ENCODE measurements at regions not wholly inside any gene's neighbourhood (a gene's known extent, or its start where the extent isn't known, plus 50 kb on each side); places are given as distances from the start of the nearest gene placed in this dataset.

DNA sequence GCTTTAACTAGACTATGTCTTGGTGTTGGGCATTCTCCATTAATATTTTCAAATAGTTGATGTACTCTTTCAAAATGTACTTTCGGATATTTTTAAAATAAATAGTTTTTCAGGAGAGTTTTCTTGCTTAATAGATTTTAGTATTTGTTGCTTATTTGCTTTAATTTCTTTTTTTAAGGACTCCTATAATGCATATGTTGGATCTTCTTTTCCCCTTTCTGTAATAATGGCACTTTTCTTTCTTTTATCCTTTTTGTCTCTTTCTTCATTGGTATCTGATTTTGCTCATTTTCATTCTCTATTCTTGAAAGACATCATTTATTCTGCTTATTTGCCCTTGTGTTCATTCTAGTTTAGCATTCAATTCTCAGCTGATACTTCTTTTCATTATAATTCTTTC lies 791.6 kb downstream of the GALR1 start:
- peaks cover under 1% of the 10 kb centered on the region for H3K4me1 Mint-ChIP-seq
- no peak overlapping the region for H3K27ac Mint-ChIP-seq (ENCODE audit: unreplicated experiment)
- H3K9me3 Mint-ChIP-seq = peaks cover 12% of the 10 kb centered on the region
- TF ChIP-seq CTCF (conservative IDR thresholded peaks at IDR 0.05) = no peak
- peaks cover 4% of the 10 kb centered on the region for H3K27me3 Mint-ChIP-seq (ENCODE audit: low read depth)
- H3K36me3 Mint-ChIP-seq (ENCODE audit: low read depth) = peaks cover 6% of the 10 kb centered on the region
- no peak overlapping the region for H3K4me3 Mint-ChIP-seq
- no peak for DNase-seq (ENCODE audit: low read depth, low spot score)

- no peak for TF ChIP-seq CTCF (conservative IDR thresholded peaks at IDR 0.05)
- Mint-ChIP-seq H3K9me3 (peaks cover 3% of the 10 kb centered on the region), H3K27me3 (ENCODE audit: low read depth) (peaks cover 15% of the 10 kb centered on the region), H3K36me3 (ENCODE audit: low read depth) (no peaks in the 10 kb centered on the region), H3K4me3 (no peak overlapping the region), H3K27ac (ENCODE audit: unreplicated experiment) (no peak overlapping the region), H3K4me1 (peaks cover 16% of the 10 kb centered on the region)
- DNase-seq (ENCODE audit: low read depth, low spot score) = no peak
Observed at GRCh38 chr18:78046631-78047030, 797.0 kb downstream of the GALR1 start.

- Mint-ChIP-seq H3K36me3 (ENCODE audit: low read depth) (no peaks in the 10 kb centered on the region), H3K9me3 (no peaks in the 10 kb centered on the region), H3K27ac (ENCODE audit: unreplicated experiment) (no peak overlapping the region), H3K4me1 (peaks cover 16% of the 10 kb centered on the region), H3K27me3 (ENCODE audit: low read depth) (peaks cover 11% of the 10 kb centered on the region), H3K4me3 (no peak overlapping the region)
- TF ChIP-seq CTCF (conservative IDR thresholded peaks at IDR 0.05) = no peak
- DNase-seq (ENCODE audit: low read depth, low spot score) = no peak
Observed at GRCh38 chr18:78049281-78049680, 799.6 kb downstream of the GALR1 start.

DNA sequence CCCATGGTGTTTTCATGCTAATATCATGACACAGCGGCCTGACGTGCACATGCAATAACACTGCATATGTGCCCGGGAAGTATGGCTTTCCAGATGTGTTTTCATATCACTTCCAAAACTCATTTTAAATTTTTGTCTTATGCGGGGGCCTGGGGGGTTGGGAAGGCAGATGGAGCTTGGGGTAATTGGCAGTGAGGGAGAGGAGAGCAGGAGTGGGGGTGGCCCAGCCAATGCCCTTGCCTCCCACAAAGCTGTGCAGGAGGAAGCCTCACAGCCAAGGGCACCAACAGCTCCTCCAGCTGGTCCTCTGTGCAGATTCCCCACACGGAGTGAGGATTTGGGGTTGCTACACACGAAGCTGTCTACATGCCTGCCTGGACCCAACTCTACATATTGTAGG lies 805.2 kb downstream of the GALR1 start:
- no peaks in the 10 kb centered on the region for H3K36me3 Mint-ChIP-seq (ENCODE audit: low read depth)
- no peaks in the 10 kb centered on the region for H3K9me3 Mint-ChIP-seq
- H3K27me3 Mint-ChIP-seq (ENCODE audit: low read depth) = peaks cover 6% of the 10 kb centered on the region
- H3K4me3 Mint-ChIP-seq = no peak overlapping the region
- TF ChIP-seq CTCF (conservative IDR thresholded peaks at IDR 0.05) = no peak
- no peak for DNase-seq (ENCODE audit: low read depth, low spot score)
- no peak overlapping the region for H3K27ac Mint-ChIP-seq (ENCODE audit: unreplicated experiment)
- H3K4me1 Mint-ChIP-seq = peaks cover 5% of the 10 kb centered on the region

DNA sequence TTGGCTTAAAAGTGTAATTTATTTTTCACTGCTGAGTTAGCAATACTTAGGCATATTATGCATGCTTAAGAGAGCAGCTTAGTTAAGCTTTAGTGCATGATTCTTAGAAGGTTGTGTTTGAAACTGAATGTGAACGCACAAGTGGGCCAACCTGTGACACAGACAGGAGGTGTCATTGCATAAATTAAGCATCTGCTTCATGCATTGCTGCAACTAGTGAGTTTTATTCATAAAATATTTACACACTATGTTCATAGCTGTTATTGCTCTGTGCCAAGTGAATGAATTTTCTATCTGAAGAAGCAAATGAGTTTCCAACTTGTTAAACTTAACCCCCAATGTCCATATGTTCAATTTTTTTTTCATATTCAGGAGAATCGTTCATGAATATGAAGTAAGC lies 806.4 kb downstream of the GALR1 start:
- H3K4me1 Mint-ChIP-seq = peaks cover 5% of the 10 kb centered on the region
- DNase-seq (ENCODE audit: low read depth, low spot score) = no peak
- H3K4me3 Mint-ChIP-seq = no peak overlapping the region
- no peak for TF ChIP-seq CTCF (conservative IDR thresholded peaks at IDR 0.05)
- H3K36me3 Mint-ChIP-seq (ENCODE audit: low read depth) = no peaks in the 10 kb centered on the region
- H3K9me3 Mint-ChIP-seq = no peaks in the 10 kb centered on the region
- H3K27ac Mint-ChIP-seq (ENCODE audit: unreplicated experiment) = no peak overlapping the region
- H3K27me3 Mint-ChIP-seq (ENCODE audit: low read depth) = peaks cover under 1% of the 10 kb centered on the region

All from neural crest cell (in vitro differentiated cells).